ENCODE measurements at regions not wholly inside any gene's neighbourhood (a gene's known extent, or its start where the extent isn't known, plus 50 kb on each side); places are given as distances from the start of the nearest gene placed in this dataset.

DNA sequence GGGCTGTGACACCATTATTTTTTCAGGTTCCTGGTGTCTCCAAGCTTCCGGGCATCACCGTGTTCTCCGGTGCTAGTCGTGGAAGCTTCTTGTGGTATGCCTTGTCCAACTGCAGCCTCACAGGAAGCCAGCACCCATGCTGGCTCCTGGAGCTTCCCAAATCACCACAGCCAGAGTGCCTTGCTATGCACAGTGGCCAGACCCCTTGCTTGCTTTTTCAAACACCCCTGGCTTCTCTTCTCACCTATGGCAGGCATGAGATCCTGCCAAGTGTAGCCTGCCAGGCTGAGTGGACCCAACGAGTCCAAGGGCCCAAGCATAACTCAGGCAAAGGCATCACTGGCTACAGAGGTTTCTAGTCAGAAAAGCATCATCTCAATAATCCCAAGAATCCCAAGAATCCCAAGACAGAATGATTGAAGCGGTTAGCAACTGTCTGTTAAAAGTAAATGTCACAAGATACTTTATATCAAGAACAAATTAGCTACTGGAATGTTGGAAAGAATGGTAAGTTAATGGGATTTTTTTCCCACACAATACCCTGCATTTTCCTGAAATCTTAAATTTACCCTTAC lies 1522.9 kb downstream of the PCDH18 start:
- TF ChIP-seq, protein P1, sequence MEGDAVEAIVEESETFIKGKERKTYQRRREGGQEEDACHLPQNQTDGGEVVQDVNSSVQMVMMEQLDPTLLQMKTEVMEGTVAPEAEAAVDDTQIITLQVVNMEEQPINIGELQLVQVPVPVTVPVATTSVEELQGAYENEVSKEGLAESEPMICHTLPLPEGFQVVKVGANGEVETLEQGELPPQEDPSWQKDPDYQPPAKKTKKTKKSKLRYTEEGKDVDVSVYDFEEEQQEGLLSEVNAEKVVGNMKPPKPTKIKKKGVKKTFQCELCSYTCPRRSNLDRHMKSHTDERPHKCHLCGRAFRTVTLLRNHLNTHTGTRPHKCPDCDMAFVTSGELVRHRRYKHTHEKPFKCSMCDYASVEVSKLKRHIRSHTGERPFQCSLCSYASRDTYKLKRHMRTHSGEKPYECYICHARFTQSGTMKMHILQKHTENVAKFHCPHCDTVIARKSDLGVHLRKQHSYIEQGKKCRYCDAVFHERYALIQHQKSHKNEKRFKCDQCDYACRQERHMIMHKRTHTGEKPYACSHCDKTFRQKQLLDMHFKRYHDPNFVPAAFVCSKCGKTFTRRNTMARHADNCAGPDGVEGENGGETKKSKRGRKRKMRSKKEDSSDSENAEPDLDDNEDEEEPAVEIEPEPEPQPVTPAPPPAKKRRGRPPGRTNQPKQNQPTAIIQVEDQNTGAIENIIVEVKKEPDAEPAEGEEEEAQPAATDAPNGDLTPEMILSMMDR (tag by site-specific recombination; IDR thresholded peaks at IDR 0.05): no peak
- TF ChIP-seq, protein P2, sequence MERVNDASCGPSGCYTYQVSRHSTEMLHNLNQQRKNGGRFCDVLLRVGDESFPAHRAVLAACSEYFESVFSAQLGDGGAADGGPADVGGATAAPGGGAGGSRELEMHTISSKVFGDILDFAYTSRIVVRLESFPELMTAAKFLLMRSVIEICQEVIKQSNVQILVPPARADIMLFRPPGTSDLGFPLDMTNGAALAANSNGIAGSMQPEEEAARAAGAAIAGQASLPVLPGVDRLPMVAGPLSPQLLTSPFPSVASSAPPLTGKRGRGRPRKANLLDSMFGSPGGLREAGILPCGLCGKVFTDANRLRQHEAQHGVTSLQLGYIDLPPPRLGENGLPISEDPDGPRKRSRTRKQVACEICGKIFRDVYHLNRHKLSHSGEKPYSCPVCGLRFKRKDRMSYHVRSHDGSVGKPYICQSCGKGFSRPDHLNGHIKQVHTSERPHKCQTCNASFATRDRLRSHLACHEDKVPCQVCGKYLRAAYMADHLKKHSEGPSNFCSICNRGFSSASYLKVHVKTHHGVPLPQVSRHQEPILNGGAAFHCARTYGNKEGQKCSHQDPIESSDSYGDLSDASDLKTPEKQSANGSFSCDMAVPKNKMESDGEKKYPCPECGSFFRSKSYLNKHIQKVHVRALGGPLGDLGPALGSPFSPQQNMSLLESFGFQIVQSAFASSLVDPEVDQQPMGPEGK (tag by site-specific recombination; IDR thresholded peaks at IDR 0.05): no peak
- TF ChIP-seq ZNF571 (tag by site-specific recombination; IDR thresholded peaks at IDR 0.05): no peak
- no peak for TF ChIP-seq KLF8 (tag by site-specific recombination; IDR thresholded peaks at IDR 0.05)
- no peak for TF ChIP-seq ZFP37 (tag by site-specific recombination; IDR thresholded peaks at IDR 0.05)
- TF ChIP-seq ZBTB17 (tag by site-specific recombination; IDR thresholded peaks at IDR 0.05): no peak
- TF ChIP-seq, protein P3, sequence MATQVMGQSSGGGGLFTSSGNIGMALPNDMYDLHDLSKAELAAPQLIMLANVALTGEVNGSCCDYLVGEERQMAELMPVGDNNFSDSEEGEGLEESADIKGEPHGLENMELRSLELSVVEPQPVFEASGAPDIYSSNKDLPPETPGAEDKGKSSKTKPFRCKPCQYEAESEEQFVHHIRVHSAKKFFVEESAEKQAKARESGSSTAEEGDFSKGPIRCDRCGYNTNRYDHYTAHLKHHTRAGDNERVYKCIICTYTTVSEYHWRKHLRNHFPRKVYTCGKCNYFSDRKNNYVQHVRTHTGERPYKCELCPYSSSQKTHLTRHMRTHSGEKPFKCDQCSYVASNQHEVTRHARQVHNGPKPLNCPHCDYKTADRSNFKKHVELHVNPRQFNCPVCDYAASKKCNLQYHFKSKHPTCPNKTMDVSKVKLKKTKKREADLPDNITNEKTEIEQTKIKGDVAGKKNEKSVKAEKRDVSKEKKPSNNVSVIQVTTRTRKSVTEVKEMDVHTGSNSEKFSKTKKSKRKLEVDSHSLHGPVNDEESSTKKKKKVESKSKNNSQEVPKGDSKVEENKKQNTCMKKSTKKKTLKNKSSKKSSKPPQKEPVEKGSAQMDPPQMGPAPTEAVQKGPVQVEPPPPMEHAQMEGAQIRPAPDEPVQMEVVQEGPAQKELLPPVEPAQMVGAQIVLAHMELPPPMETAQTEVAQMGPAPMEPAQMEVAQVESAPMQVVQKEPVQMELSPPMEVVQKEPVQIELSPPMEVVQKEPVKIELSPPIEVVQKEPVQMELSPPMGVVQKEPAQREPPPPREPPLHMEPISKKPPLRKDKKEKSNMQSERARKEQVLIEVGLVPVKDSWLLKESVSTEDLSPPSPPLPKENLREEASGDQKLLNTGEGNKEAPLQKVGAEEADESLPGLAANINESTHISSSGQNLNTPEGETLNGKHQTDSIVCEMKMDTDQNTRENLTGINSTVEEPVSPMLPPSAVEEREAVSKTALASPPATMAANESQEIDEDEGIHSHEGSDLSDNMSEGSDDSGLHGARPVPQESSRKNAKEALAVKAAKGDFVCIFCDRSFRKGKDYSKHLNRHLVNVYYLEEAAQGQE (tag by site-specific recombination; IDR thresholded peaks at IDR 0.05): no peak
- TF ChIP-seq ZNF146 (tag by site-specific recombination; IDR thresholded peaks at IDR 0.05): no peak
- TF ChIP-seq MYNN (tag by site-specific recombination; IDR thresholded peaks at IDR 0.05; ENCODE audit: borderline replicate concordance): no peak
